ENCODE measurements at regions not wholly inside any gene's neighbourhood (a gene's known extent, or its start where the extent isn't known, plus 50 kb on each side); places are given as distances from the start of the nearest gene placed in this dataset.
A peak's percentile ranks its signal among the peaks of the same experiment; 100 is the strongest.

- Histone ChIP-seq H3K4me2 (ENCODE audit: unreplicated experiment) (peak overlapping the region; percentile 59), H3K79me2 (ENCODE audit: insufficient read depth) (no peaks in the 10 kb centered on the region), H3K9me2 (ENCODE audit: insufficient read depth) (no peaks in the 10 kb centered on the region), H3K9ac (peak overlapping the region; percentile 35), H3F3A (ENCODE audit: insufficient read depth) (peaks cover 38% of the 10 kb centered on the region), H3K4me1 (ENCODE audit: insufficient read depth) (peaks cover 28% of the 10 kb centered on the region), H2AFZ (peak overlapping the region; percentile 24; the same call in 1 of the 2 replicates), H3K27me3 (replicated peaks; ENCODE audit: insufficient read depth) (no peaks in the 10 kb centered on the region; the same call in 1 of the 2 replicates), H3K9me3 (ENCODE audit: low read depth) (no peaks in the 10 kb centered on the region), H4K20me1 (ENCODE audit: insufficient read depth) (no peaks in the 10 kb centered on the region), H3K27ac (peak overlapping the region; percentile 72), H3K4me3 (peak overlapping the region; percentile 46), H3K36me3 (ENCODE audit: low read depth) (no peaks in the 10 kb centered on the region)
- WGBS, 2 experiments (ENCODE audit: low coverage in 1 of 2, low lambda C conversion rate in 2 of 2, missing lambda C conversion rate in 2 of 2): 11 to 15% methylated on average over 8 of the region's 8 CpGs
- TF ChIP-seq EZH2 (IDR thresholded peaks at IDR 0.05; ENCODE audit: insufficient read depth, poor library complexity, severe bottlenecking) (no peak), EZH2phosphoT487 (IDR thresholded peaks at IDR 0.05; ENCODE audit: insufficient read depth, low read depth) (no peak)
- in situ Hi-C loops (cut with MboI): no loop called here
- peak; percentile 89 for DNase-seq
Measured at GRCh38 chr5:89036704-89037489, 153.9 kb upstream of the MEF2C start.

DNA sequence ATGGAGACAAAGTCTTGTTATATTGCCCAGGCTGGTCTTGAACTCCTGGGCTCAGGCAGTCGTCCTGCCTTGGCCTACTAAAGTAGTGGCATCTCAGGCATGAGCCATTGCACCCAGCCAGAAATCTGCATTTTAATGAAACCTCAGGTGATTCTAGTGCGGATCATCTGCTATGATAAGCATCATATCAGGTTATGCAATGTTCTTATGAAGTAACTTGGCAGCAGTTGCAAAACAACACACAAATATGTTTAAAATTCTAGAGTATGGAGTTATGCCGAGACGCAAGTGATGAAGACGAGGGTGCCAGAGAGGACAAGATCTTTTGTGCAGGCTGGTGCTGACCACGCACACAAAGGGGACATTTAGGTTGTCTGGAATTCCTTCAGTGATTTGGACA is 153.2 kb upstream of the MEF2C start:
- H3K9ac ChIP-seq: peak overlapping the region; percentile 35; the same call in 1 of the 2 replicates
- peak overlapping the region; percentile 46; the same call in 1 of the 2 replicates for H3K4me3 ChIP-seq
- TF ChIP-seq EZH2 (IDR thresholded peaks at IDR 0.05; ENCODE audit: insufficient read depth, poor library complexity, severe bottlenecking) (no peak), EZH2phosphoT487 (IDR thresholded peaks at IDR 0.05; ENCODE audit: insufficient read depth, low read depth) (no peak)
- H3K9me2 ChIP-seq (ENCODE audit: insufficient read depth): no peaks in the 10 kb centered on the region
- no peaks in the 10 kb centered on the region for H4K20me1 ChIP-seq (ENCODE audit: insufficient read depth)
- peak overlapping the region; percentile 72 for H3K27ac ChIP-seq
- H3K27me3 ChIP-seq (replicated peaks; ENCODE audit: insufficient read depth): no peaks in the 10 kb centered on the region; the same call in 1 of the 2 replicates
- H2AFZ ChIP-seq: no peak overlapping the region
- peak; percentile 44 for DNase-seq
- 32 to 34% methylated on average over 6 of the region's 6 CpGs for WGBS, 2 experiments (ENCODE audit: low coverage in 1 of 2, low lambda C conversion rate in 2 of 2, missing lambda C conversion rate in 2 of 2)
- in situ Hi-C loops (cut with MboI): no loop called here
- H3K4me2 ChIP-seq (ENCODE audit: unreplicated experiment): peak overlapping the region; percentile 59
- H3K4me1 ChIP-seq (ENCODE audit: insufficient read depth): peaks cover 28% of the 10 kb centered on the region
- peaks cover 38% of the 10 kb centered on the region for H3F3A ChIP-seq (ENCODE audit: insufficient read depth)
- H3K36me3 ChIP-seq (ENCODE audit: low read depth): no peaks in the 10 kb centered on the region
- H3K9me3 ChIP-seq (ENCODE audit: low read depth): no peaks in the 10 kb centered on the region
- H3K79me2 ChIP-seq (ENCODE audit: insufficient read depth): no peaks in the 10 kb centered on the region

- peak; percentile 46 for DNase-seq
- Histone ChIP-seq H3F3A (ENCODE audit: insufficient read depth) (peaks cover 38% of the 10 kb centered on the region), H3K4me1 (ENCODE audit: insufficient read depth) (peaks cover 28% of the 10 kb centered on the region), H3K4me2 (ENCODE audit: unreplicated experiment) (no peak overlapping the region), H3K36me3 (ENCODE audit: low read depth) (no peaks in the 10 kb centered on the region), H3K9me3 (ENCODE audit: low read depth) (no peaks in the 10 kb centered on the region), H2AFZ (no peak overlapping the region), H3K9ac (no peak overlapping the region), H3K27me3 (replicated peaks; ENCODE audit: insufficient read depth) (no peaks in the 10 kb centered on the region; the same call in 1 of the 2 replicates), H3K9me2 (ENCODE audit: insufficient read depth) (no peaks in the 10 kb centered on the region), H3K4me3 (no peak overlapping the region), H4K20me1 (ENCODE audit: insufficient read depth) (no peaks in the 10 kb centered on the region), H3K27ac (no peak overlapping the region), H3K79me2 (ENCODE audit: insufficient read depth) (no peaks in the 10 kb centered on the region)
- in situ Hi-C loops (cut with MboI): no loop called here
- no peak for TF ChIP-seq EZH2phosphoT487 (IDR thresholded peaks at IDR 0.05; ENCODE audit: insufficient read depth, low read depth)
- TF ChIP-seq EZH2 (IDR thresholded peaks at IDR 0.05; ENCODE audit: insufficient read depth, poor library complexity, severe bottlenecking): no peak
- 22 to 39% methylated on average over 2 of the region's 2 CpGs for WGBS, 2 experiments (ENCODE audit: low coverage in 1 of 2, low lambda C conversion rate in 2 of 2, missing lambda C conversion rate in 2 of 2)
Measured at GRCh38 chr5:89034588-89034987, 151.6 kb upstream of the MEF2C start.

DNA sequence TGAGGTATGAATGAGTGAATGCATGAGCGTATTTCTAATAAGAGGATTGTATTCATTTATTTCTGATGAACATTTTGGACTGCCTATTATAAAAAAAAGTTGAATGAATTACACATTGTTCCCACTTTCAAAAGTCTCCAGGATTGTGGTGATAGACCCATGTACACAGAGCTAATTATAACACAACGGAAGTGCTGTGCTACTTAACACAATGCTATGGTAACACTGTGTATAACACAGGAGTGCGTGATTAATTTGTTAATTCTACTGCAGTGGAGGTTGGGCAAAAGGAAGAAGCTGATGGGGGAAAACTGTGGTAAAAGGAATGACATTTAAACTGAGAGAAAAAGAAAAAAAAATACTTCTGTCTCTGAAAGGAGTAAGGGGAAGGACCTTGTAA is 147.8 kb upstream of the MEF2C start:
- WGBS, 2 experiments (ENCODE audit: low coverage in 1 of 2, low lambda C conversion rate in 2 of 2, missing lambda C conversion rate in 2 of 2): 97 to 98% methylated on average over 3 of the region's 3 CpGs
- H3K27me3 ChIP-seq (replicated peaks; ENCODE audit: insufficient read depth): no peaks in the 10 kb centered on the region; the same call in none of the 2 replicates
- H3F3A ChIP-seq (ENCODE audit: insufficient read depth): peaks cover 26% of the 10 kb centered on the region
- no peak overlapping the region for H3K4me3 ChIP-seq
- H4K20me1 ChIP-seq (ENCODE audit: insufficient read depth): no peaks in the 10 kb centered on the region
- H3K9me2 ChIP-seq (ENCODE audit: insufficient read depth): no peaks in the 10 kb centered on the region
- H2AFZ ChIP-seq: no peak overlapping the region
- no peaks in the 10 kb centered on the region for H3K9me3 ChIP-seq (ENCODE audit: low read depth)
- in situ Hi-C loops (cut with MboI): no loop called here
- no peaks in the 10 kb centered on the region for H3K36me3 ChIP-seq (ENCODE audit: low read depth)
- peaks cover 18% of the 10 kb centered on the region for H3K4me1 ChIP-seq (ENCODE audit: insufficient read depth)
- H3K27ac ChIP-seq: no peak overlapping the region
- no peaks in the 10 kb centered on the region for H3K79me2 ChIP-seq (ENCODE audit: insufficient read depth)
- TF ChIP-seq EZH2 (IDR thresholded peaks at IDR 0.05; ENCODE audit: insufficient read depth, poor library complexity, severe bottlenecking): no peak
- H3K9ac ChIP-seq: no peak overlapping the region
- DNase-seq: no peak
- H3K4me2 ChIP-seq (ENCODE audit: unreplicated experiment): no peak overlapping the region
